Brain microvascular endothelial cell (primary cell): ENCODE measurements at regions not wholly inside any gene's neighbourhood (a gene's known extent, or its start where the extent isn't known, plus 50 kb on each side); places are given as distances from the start of the nearest gene placed in this dataset.

ENCODE experiments used
- DNase-seq: peaks from one replicate; pipeline ENCODE4 v3.0.0-alpha.2; 2020
- H3K27ac ChIP-seq: fragments of 250-450 bp; sonication (Bioruptor Pico); 2 replicates; pipeline ENCODE4 v1.5.1; 2020; ENCODE audit warnings: mild to moderate bottlenecking, moderate library complexity
- H3K27me3 ChIP-seq: fragments of 250-450 bp; sonication (Bioruptor Pico); replicated peaks from 2 replicates; pipeline ENCODE4 v1.5.1; 2020; ENCODE audit warnings: mild to moderate bottlenecking
- H3K36me3 ChIP-seq: fragments of 250-450 bp; sonication (Bioruptor Pico); replicated peaks from 2 replicates; pipeline ENCODE4 v1.5.1; 2020; ENCODE audit warnings: mild to moderate bottlenecking
- H3K4me3 ChIP-seq: 2 replicates; pipeline ENCODE4 v1.5.1; 2011; ENCODE audit warnings: low read depth, mild to moderate bottlenecking, control low read depth, low read length, moderate library complexity
- CTCF ChIP-seq: IDR thresholded peaks from 2 replicates; pipeline ENCODE4 v1.5.1; 2011; ENCODE audit warnings: low read depth, mild to moderate bottlenecking, moderate library complexity, low read length, control low read depth, inconsistent platforms; ENCODE audit errors: missing control alignments
- in situ Hi-C: cut with HindIII; loops from 2 replicates; pipeline ENCODE4 v1.10.0; 2017; ENCODE audit warnings: low sequenced_read_pairs, low pct_ligation_motif_present

- H3K27ac ChIP-seq, result no peak overlapping the region
- H3K4me3 ChIP-seq, result no peak overlapping the region
- DNase-seq, result no peak
- no peak for TF ChIP-seq CTCF
- in situ Hi-C loops, result no loop called here
- H3K36me3 ChIP-seq, result no peaks in the 10 kb centered on the region
- no peaks in the 10 kb centered on the region for H3K27me3 ChIP-seq
These were observed 877.5 kb upstream of the PCDH9 start for GRCh38 chr13:68107667-68108066.

- TF ChIP-seq CTCF, result no peak
- DNase-seq, result peak; percentile 81
- no peaks in the 10 kb centered on the region for H3K36me3 ChIP-seq
- peak overlapping the region; percentile 47 for H3K27ac ChIP-seq
- H3K4me3 ChIP-seq, result no peak overlapping the region
- in situ Hi-C loops, result no loop called here
- H3K27me3 ChIP-seq, result no peaks in the 10 kb centered on the region
These were observed 869.5 kb upstream of the PCDH9 start for GRCh38 chr13:68099631-68100030.

GRCh38 chr13:68081061-68081460 is 850.9 kb upstream of the PCDH9 start:
- Histone ChIP-seq H3K36me3 (no peaks in the 10 kb centered on the region), H3K27me3 (no peaks in the 10 kb centered on the region), H3K27ac (no peak overlapping the region), H3K4me3 (no peak overlapping the region)
- TF ChIP-seq CTCF, result no peak
- DNase-seq, result no peak
- in situ Hi-C loops, result no loop called here

GRCh38 chr13:68078874-68079273 is 848.7 kb upstream of the PCDH9 start:
- Histone ChIP-seq H3K27ac (no peak overlapping the region), H3K27me3 (no peaks in the 10 kb centered on the region), H3K36me3 (no peaks in the 10 kb centered on the region), H3K4me3 (no peak overlapping the region)
- no peak for DNase-seq
- TF ChIP-seq CTCF, result no peak
- in situ Hi-C loops, result no loop called here

GRCh38 chr13:68078469-68078868 is 848.3 kb upstream of the PCDH9 start:
- Histone ChIP-seq H3K36me3 (no peaks in the 10 kb centered on the region), H3K27ac (no peak overlapping the region), H3K4me3 (no peak overlapping the region), H3K27me3 (no peaks in the 10 kb centered on the region)
- in situ Hi-C loops, result no loop called here
- no peak for TF ChIP-seq CTCF
- no peak for DNase-seq

GRCh38 chr13:68076046-68076445 is 845.9 kb upstream of the PCDH9 start:
- TF ChIP-seq CTCF, result no peak

More at GRCh38 chr13:68076046-68076445, 845.9 kb upstream of the PCDH9 start:
- DNase-seq, result no peak
- no peaks in the 10 kb centered on the region for H3K27me3 ChIP-seq
- in situ Hi-C loops, result no loop called here
- H3K4me3 ChIP-seq, result no peak overlapping the region
- no peak overlapping the region for H3K27ac ChIP-seq
- no peaks in the 10 kb centered on the region for H3K36me3 ChIP-seq
